RWPE1 (cell line): ENCODE measurements at regions not wholly inside any gene's neighbourhood (a gene's known extent, or its start where the extent isn't known, plus 50 kb on each side); places are given as distances from the start of the nearest gene placed in this dataset.

Experiments
- CTCF ChIA-PET: fragments of 350-600 bp; sonication (Branson Sonifier 250); formaldehyde crosslinking; extraction: SDS; loops from one replicate; lab custom pipeline; 2021; lab: Yijun Ruan, JAX
- POLR2A ChIA-PET: fragments of 400-600 bp; formaldehyde crosslinking; extraction: SDS; loops from one replicate; lab custom pipeline; 2020; ENCODE audit warnings: antibody characterized with exemption; ENCODE audit not compliant: low non-redundant PET; lab: Yijun Ruan, JAX
- DNase-seq: peaks from one replicate; pipeline ENCODE4 v3.0.0; 2012; ENCODE audit warnings: low spot score
- H3K27ac ChIP-seq: fragments of 450-650 bp; 2 replicates; pipeline ENCODE4 v1.5.1; 2017
- TF ChIP-seq, protein P1 (sequence below): fragments of 450-650 bp; conservative IDR thresholded peaks from 2 replicates; pipeline ENCODE4 v1.5.1; 2017; ENCODE audit warnings: low read depth, mild to moderate bottlenecking

DNA sequence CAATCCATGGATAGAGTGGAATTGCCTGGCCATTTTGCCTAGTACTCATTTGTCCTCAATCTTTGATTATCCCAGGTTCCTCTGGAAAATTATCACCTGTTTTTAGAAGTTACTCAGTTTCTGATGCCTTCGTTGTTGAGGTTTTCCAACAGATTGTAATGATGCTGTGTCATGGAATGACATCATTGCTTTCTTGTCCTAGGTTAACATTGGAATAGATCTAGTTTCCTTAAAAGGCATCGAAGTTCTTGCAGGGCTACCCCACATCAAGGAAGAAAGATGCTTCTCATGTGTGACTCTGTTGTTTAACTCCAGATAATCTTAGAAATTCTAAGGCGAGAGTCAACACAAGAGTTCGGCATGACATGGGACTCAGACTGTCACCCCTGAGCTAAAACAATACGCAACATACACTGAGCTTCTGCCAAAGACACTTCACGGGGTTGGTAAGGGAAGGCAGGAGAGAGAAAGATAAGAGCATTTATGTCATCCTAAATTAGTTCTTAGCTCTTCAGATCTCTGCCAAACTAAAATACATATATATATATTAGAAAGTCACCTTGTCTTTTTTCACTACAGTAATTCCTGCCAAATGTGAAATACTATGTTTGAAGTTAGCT is 293.2 kb upstream of the WWC1 start:
- DNase-seq, result no peak
- ChIA-PET POLR2A (no interaction called here), CTCF (no interaction called here)

DNA sequence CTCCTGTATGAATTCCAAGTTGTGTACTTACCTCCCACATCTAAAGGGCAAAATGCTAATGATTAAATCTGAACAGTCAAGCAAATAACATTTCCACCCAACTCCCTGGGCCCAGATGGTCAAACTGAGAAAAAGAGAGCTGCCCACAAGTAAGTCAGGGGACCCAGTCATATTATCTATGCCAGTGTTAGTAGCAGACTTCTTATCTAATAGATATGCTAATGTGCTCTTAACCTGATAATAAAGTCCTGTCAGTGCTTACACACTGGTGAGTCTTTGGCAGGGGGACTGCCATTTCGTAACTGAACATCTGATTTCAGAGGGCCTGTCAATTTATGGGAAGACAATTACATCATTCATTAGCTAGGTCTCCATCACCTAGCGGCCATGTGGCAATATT is 292.3 kb upstream of the WWC1 start:
- DNase-seq, result no peak

More for the DNA sequence above, 293.2 kb upstream of the WWC1 start:
- TF ChIP-seq, protein P1, sequence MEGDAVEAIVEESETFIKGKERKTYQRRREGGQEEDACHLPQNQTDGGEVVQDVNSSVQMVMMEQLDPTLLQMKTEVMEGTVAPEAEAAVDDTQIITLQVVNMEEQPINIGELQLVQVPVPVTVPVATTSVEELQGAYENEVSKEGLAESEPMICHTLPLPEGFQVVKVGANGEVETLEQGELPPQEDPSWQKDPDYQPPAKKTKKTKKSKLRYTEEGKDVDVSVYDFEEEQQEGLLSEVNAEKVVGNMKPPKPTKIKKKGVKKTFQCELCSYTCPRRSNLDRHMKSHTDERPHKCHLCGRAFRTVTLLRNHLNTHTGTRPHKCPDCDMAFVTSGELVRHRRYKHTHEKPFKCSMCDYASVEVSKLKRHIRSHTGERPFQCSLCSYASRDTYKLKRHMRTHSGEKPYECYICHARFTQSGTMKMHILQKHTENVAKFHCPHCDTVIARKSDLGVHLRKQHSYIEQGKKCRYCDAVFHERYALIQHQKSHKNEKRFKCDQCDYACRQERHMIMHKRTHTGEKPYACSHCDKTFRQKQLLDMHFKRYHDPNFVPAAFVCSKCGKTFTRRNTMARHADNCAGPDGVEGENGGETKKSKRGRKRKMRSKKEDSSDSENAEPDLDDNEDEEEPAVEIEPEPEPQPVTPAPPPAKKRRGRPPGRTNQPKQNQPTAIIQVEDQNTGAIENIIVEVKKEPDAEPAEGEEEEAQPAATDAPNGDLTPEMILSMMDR, result no peak
- no peak overlapping the region for H3K27ac ChIP-seq

DNA sequence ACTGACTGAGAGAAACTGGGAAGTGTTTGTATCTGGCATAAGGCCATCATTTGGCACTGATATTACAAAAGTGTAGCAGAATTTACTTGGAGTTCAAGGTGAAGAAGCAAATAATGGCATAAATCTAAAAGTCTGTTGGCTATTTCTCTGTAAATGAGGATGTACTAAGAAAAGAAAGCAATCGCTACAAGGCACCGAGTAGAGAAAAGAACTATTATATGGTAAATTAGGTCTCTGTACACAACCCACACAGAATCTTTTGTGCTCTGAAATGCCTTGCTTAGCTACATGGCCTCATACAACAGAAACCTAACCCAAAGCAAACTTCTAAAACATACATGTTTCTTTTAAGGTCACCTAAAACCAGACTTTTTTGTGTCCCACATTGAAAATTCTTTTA is 290.1 kb upstream of the WWC1 start:
- H3K27ac ChIP-seq, result no peak overlapping the region
- DNase-seq, result no peak
- ChIA-PET POLR2A (no interaction called here), CTCF (interaction anchor here (0.6 kb wide), 1 partner anchor 900 kb away, joined by 6 read pairs; no protein-coding TSS in a partner anchor)
- TF ChIP-seq, protein P1, result no peak

More for the DNA sequence above, 292.3 kb upstream of the WWC1 start:
- TF ChIP-seq, protein P1, result no peak
- ChIA-PET CTCF (interaction anchor here (0.6 kb wide), 1 partner anchor 426 kb away, joined by 4 read pairs; no protein-coding TSS in a partner anchor), POLR2A (no interaction called here)
- H3K27ac ChIP-seq, result no peak overlapping the region

DNA sequence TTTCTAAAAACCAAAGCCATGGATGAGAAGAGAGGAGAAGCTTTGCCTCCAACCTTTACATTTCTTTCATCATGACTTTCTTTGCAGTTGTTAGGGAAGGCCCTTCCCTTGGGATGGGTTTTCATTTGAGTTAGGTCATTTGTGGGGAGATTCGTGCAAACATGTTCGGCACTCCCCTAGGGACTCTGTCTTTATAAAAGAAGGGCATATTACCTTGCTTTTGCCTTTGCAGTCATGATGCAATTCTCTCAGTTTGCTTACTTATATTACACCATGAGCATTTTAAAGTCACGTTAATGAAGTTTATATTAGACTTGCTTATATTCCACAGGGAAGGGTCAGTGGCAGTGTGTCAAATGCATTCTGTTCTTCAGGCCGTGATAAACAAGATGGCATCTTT is 289.3 kb upstream of the WWC1 start:
- ChIA-PET CTCF (interaction anchor here (0.6 kb wide), 1 partner anchor 901 kb away, joined by 6 read pairs; no protein-coding TSS in a partner anchor), POLR2A (no interaction called here)
- no peak for DNase-seq
- no peak overlapping the region for H3K27ac ChIP-seq
- TF ChIP-seq, protein P1, result no peak

DNA sequence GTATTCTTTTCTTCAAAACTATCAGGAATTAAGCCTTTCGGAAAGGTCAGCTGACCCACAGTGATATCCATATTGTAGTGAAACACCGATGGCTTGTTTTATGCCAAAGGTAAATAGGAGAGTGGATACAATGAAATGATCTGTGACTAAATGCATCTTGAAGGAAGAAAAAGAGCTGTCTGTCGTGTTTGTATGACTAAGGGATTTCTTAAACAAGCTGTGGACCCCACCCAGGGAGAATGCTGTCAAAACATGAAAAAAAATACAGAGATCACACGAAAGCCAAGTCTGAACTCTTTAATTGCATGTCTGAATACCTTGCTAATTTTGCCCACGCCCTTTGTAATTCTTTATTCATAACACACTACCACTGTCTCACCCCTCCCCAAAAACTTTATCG is 286.4 kb upstream of the WWC1 start:
- no peak overlapping the region for H3K27ac ChIP-seq
- ChIA-PET CTCF (no interaction called here), POLR2A (no interaction called here)
- no peak for DNase-seq
- TF ChIP-seq, protein P1, result no peak

DNA sequence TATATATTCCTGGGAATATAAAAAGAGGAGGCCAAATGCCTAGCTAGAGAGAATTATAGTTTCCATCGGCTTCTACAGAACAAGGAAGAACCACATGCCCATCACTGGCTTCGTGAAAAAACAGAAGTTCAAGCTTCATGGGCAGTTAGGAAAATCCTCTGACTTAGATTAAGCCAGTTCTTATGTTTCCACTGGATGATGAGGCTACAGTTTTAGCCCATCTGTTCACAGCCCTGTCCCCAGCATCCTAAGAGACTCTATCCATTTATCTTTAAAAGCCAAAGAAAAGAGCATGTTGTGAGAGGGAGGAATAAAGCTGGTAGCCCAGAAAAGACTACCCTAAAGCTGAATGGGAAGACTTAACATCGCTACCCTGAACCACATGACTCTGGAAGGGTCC is 285.5 kb upstream of the WWC1 start:
- no peak overlapping the region for H3K27ac ChIP-seq
- CTCF ChIA-PET, result no interaction called here
- POLR2A ChIA-PET, result no interaction called here
- no peak for DNase-seq
- TF ChIP-seq, protein P1, result no peak
